GM12891 (cell line): ENCODE measurements at regions not wholly inside any gene's neighbourhood (a gene's known extent, or its start where the extent isn't known, plus 50 kb on each side); places are given as distances from the start of the nearest gene placed in this dataset.

Experiments
- DNase-seq: peaks from one replicate; pipeline ENCODE4 v3.0.0; 2011; ENCODE audit warnings: low spot score; ENCODE audit not compliant: insufficient read length
- FAIRE-seq: peaks from 2 replicates; lab custom pipeline; 2011; peaks lifted over from hg19 to GRCh38; lab: Jason Lieb, UNC
- PAX5 ChIP-seq: IDR thresholded peaks from 2 replicates; pipeline ENCODE4 v1.6.1; 2011; ENCODE audit warnings: low read length, moderate library complexity, mild to moderate bottlenecking; ENCODE audit not compliant: insufficient read depth, severe bottlenecking
- POLR2A ChIP-seq: IDR thresholded peaks from 2 replicates; pipeline ENCODE4 v1.6.1; 2011; ENCODE audit warnings: low read depth, low read length, control low read depth
- POLR2AphosphoS5 ChIP-seq: IDR thresholded peaks from 2 replicates; pipeline ENCODE4 v1.6.1; 2011; ENCODE audit warnings: low read depth, low read length, control low read depth
- POU2F2 ChIP-seq: IDR thresholded peaks from 2 replicates; pipeline ENCODE4 v1.6.1; 2011; ENCODE audit warnings: low read depth, mild to moderate bottlenecking, control low read depth, low read length, moderate library complexity
- SPI1 ChIP-seq: IDR thresholded peaks from 2 replicates; pipeline ENCODE4 v1.6.1; 2011; ENCODE audit warnings: low read depth, low read length, control low read depth
- TAF1 ChIP-seq: IDR thresholded peaks from 2 replicates; pipeline ENCODE4 v1.6.1; 2011; ENCODE audit warnings: low read depth, low read length, control low read depth

- FAIRE-seq: no peak
- no peak for DNase-seq
- TF ChIP-seq TAF1 (no peak), PAX5 (no peak), POLR2AphosphoS5 (no peak), POLR2A (no peak), SPI1 (no peak), POU2F2 (no peak)
Measured at GRCh38 chr13:83515268-83516015, 366.8 kb downstream of the SLITRK1 start.

DNA sequence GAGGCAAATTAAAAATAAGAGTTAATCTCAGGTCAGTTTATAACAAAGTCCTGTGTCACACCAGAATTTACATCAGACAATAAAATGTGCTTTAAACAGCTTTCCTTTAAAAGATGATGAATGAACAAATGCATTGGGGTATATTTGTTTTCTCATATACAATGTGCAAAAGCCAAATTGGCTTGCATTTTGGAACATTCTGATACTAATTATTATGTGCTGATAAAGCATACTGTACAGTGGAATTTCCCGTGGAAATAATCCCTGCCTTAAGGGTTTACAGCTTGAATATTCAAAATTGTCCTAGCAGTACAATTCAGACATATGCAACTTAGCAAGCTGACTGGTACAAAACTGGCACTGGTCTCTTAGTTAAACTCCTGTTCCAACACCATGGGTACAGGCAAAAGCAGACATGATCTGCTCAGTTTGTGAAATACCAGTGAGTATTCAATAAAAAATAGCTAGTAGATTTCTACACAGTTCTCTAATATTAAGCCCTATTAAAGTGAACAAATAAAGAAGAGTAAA lies 373.4 kb downstream of the SLITRK1 start:
- TF ChIP-seq SPI1 (no peak), POLR2AphosphoS5 (no peak), POLR2A (no peak), TAF1 (no peak)
- FAIRE-seq (no peak), DNase-seq (no peak)

DNA sequence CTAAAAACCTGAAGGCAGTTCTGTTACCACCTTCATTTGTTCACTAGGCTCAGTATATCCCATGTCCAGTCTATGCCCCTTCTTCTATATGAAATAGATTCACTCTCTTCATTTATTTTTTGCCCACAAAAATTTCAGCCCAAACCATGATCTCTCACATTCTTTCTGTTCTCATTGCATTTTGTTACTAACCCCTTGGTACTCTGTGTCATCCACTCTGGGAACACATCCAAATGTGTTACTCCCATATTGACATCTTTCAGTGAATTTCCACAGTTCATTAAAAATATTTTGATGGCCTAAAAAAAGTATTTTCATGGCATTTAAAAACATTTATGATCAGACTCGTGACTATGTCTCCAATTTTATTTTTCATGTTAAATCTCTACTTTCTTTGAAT lies 378.9 kb downstream of the SLITRK1 start:
- no peak for DNase-seq
- no peak for FAIRE-seq
- no peak for TF ChIP-seq POLR2AphosphoS5
- no peak for TF ChIP-seq PAX5
- no peak for TF ChIP-seq POU2F2
- TF ChIP-seq SPI1: no peak
- no peak for TF ChIP-seq POLR2A
- TF ChIP-seq TAF1: no peak

DNA sequence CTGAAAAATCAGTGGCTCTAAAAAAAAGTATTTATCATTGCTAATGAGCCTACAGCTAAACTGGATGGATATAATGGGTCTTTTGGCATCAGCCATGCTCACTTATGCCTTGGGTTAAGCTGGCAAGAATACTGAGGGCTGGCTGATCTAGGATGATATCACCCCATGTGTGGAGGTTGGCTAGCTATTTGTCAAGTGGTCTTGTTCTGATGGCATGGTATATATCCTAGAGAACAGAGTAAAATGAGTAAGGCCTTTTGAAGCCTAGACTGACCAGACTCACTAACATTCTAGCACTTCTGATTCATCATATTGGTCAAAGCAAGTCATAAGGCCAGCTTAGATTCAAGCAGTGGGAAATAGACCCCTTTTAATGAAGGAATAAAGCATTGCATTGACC lies 383.0 kb downstream of the SLITRK1 start:
- FAIRE-seq (no peak), DNase-seq (no peak)
- TF ChIP-seq POU2F2: no peak
- no peak for TF ChIP-seq TAF1
- TF ChIP-seq SPI1: no peak
- no peak for TF ChIP-seq PAX5
- TF ChIP-seq POLR2A: no peak
- no peak for TF ChIP-seq POLR2AphosphoS5

- FAIRE-seq: no peak
- TF ChIP-seq PAX5 (no peak), POU2F2 (no peak)
- DNase-seq: no peak
Measured at GRCh38 chr13:83498481-83499190, 383.6 kb downstream of the SLITRK1 start.

DNA sequence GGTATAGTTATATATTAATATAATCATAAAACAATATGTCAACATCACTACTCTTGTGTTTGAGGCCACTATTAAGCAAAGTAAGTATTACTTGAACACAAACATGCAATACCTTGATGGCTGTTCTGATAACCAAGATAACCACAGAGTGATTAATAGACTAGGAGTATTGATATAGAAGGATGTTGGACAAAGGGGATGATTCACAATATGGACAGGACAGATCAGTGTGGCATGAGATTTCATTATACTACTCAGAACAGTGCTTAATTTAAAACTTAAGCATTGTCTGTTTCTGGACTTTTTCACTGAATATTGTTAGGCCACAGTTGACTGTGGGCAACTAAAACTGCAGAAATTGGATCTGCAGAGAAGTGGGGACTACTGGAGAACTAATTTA lies 384.2 kb downstream of the SLITRK1 start:
- TF ChIP-seq POU2F2: no peak
- TF ChIP-seq TAF1: no peak
- TF ChIP-seq POLR2A: no peak
- TF ChIP-seq PAX5: no peak
- TF ChIP-seq POLR2AphosphoS5: no peak
- no peak for TF ChIP-seq SPI1
- FAIRE-seq: no peak
- no peak for DNase-seq

GRCh38 chr13:83496501-83496900 lies 385.8 kb downstream of the SLITRK1 start:
- TF ChIP-seq POLR2AphosphoS5 (no peak), SPI1 (no peak), POU2F2 (no peak), POLR2A (no peak), PAX5 (no peak), TAF1 (no peak)
- DNase-seq (no peak), FAIRE-seq (no peak)

- FAIRE-seq (no peak), DNase-seq (no peak)
- no peak for TF ChIP-seq POLR2AphosphoS5
- no peak for TF ChIP-seq POLR2A
- TF ChIP-seq PAX5: no peak
- TF ChIP-seq TAF1: no peak
- no peak for TF ChIP-seq POU2F2
- no peak for TF ChIP-seq SPI1
Measured at GRCh38 chr13:83485101-83485500, 397.2 kb downstream of the SLITRK1 start.

DNA sequence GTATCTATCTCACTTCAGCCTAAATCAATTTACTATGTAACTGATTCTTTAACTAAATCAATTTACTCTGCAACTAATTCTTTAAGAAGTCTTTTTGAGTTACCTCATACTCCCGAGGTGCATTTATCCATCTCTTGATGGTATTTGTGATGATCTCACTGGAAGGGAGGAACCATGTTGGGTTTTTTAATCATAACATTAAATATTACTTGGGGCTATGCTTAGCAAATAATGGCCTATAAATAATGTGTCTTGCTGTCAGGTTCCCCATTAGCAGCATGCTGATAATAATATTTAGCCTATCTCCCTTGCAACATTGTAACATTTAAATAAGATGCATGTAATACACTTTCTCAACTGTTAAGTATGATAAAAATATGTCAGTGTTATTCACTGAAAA lies 411.3 kb downstream of the SLITRK1 start:
- TF ChIP-seq POLR2A: no peak
- TF ChIP-seq POU2F2: no peak
- TF ChIP-seq TAF1: no peak
- TF ChIP-seq PAX5: no peak
- no peak for TF ChIP-seq SPI1
- no peak for TF ChIP-seq POLR2AphosphoS5
- no peak for DNase-seq
- FAIRE-seq: no peak
